ENCODE measurements at regions not wholly inside any gene's neighbourhood (a gene's known extent, or its start where the extent isn't known, plus 50 kb on each side); places are given as distances from the start of the nearest gene placed in this dataset.

GRCh38 chr15:60083318-60083717 lies 79.2 kb downstream of the FOXB1 start:
- TF ChIP-seq ZNF274 (IDR thresholded peaks at IDR 0.05; ENCODE audit: low read depth, low read length), result no peak
- no peak for TF ChIP-seq YY1 (IDR thresholded peaks at IDR 0.05; ENCODE audit: insufficient read depth, insufficient read length)
- no peak for TF ChIP-seq SUZ12 (IDR thresholded peaks at IDR 0.05; ENCODE audit: extremely low read depth, insufficient read depth, insufficient read length)
